ENCODE measurements at regions not wholly inside any gene's neighbourhood (a gene's known extent, or its start where the extent isn't known, plus 50 kb on each side); places are given as distances from the start of the nearest gene placed in this dataset.

DNA sequence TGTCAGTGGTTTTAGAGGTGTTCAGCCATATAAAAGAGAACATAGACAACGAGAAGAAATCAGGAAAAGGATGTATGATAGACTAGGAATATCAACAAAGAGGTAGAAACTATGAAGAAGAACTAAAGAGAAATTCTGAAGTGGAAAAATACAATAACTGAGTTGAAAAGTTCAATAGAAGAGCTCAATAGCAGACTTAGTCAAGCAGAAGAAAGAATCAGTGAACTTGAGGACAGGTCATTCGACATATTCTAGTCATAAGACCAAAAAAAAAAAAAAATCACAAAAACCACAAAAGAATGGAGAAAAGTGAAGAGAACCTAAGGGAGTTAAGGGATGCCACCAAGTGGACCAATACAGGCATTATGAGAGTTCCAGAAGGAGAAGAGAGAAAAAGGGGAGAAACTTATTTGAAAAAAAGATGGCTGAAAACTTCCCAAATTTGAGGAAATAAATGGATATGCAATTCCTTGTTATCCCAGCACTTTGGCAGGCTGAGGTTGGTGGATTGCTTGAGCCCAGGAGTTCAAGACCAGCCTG is 321.2 kb downstream of the ABCC12 start:
- TF ChIP-seq, protein P1, sequence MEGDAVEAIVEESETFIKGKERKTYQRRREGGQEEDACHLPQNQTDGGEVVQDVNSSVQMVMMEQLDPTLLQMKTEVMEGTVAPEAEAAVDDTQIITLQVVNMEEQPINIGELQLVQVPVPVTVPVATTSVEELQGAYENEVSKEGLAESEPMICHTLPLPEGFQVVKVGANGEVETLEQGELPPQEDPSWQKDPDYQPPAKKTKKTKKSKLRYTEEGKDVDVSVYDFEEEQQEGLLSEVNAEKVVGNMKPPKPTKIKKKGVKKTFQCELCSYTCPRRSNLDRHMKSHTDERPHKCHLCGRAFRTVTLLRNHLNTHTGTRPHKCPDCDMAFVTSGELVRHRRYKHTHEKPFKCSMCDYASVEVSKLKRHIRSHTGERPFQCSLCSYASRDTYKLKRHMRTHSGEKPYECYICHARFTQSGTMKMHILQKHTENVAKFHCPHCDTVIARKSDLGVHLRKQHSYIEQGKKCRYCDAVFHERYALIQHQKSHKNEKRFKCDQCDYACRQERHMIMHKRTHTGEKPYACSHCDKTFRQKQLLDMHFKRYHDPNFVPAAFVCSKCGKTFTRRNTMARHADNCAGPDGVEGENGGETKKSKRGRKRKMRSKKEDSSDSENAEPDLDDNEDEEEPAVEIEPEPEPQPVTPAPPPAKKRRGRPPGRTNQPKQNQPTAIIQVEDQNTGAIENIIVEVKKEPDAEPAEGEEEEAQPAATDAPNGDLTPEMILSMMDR (IDR thresholded peaks at IDR 0.05), result no peak
- no peak for TF ChIP-seq POLR2A (IDR thresholded peaks at IDR 0.05)
